Heart right ventricle (tissue), 16 donors: ENCODE measurements at regions not wholly inside any gene's neighbourhood (a gene's known extent, or its start where the extent isn't known, plus 50 kb on each side); places are given as distances from the start of the nearest gene placed in this dataset.

Experiments
- ATAC-seq, 8 donors: fragments of 200-7000 bp; cut with Tn5 transposase; one replicate each; pipeline ENCODE4 v1.9.1; 2020; ENCODE audit warnings: mild to moderate bottlenecking in 8 of 8, moderate library complexity in 8 of 8, moderate number of reproducible peaks in 1 of 8
- DNase-seq, 2 donors: peaks; one replicate each; pipeline ENCODE4 v3.0.0-alpha.2; 2020
- H3K27ac ChIP-seq, 10 donors: fragments of 200-600 bp; sonication (generic) in 2 of 10; one replicate each; pipeline versions ENCODE4 v1.5.0 to v1.8.0; 2020 to 2022; ENCODE audit warnings: mild to moderate bottlenecking in 3 of 10
- H3K27me3 ChIP-seq, 7 donors: fragments of 200-600 bp; one replicate each; pipeline ENCODE4 v1.8.0; 2021 to 2022; ENCODE audit warnings: mild to moderate bottlenecking in 2 of 7
- H3K36me3 ChIP-seq, 9 donors: fragments of 200-600 bp; sonication (generic) in 1 of 9; one replicate each; pipeline versions ENCODE4 v1.5.0 to v1.8.0; 2020 to 2022; ENCODE audit warnings: mild to moderate bottlenecking in 2 of 9
- H3K4me1 ChIP-seq, 9 donors: fragments of 200-600 bp; sonication (generic) in 1 of 9; one replicate each; pipeline versions ENCODE4 v1.5.0 to v1.8.0; 2020 to 2022; ENCODE audit warnings: mild to moderate bottlenecking in 4 of 9
- H3K4me3 ChIP-seq, 10 donors: fragments of 200-600 bp; sonication (generic) in 2 of 10; one replicate each; pipeline versions ENCODE4 v1.5.0 to v1.8.0; 2020 to 2022; ENCODE audit warnings: mild to moderate bottlenecking in 7 of 10, moderate library complexity in 2 of 10
- H3K9me3 ChIP-seq, 11 donors: fragments of 200-600 bp in 10 of 11; sonication (generic) in 2 of 11; one replicate each; pipeline versions ENCODE4 v1.5.0 to v1.8.0; 2013 to 2022; ENCODE audit warnings: mild to moderate bottlenecking in 2 of 11, control low read depth in 1 of 11, moderate library complexity in 1 of 11
- WGBS, 2 donors: extraction: QIAGEN DNeasy Blood & Tissue Kit; methylation state at CpG; one replicate each; pipeline ENCODE4 v1.1.7; 2013; ENCODE audit warnings: inconsistent platforms in 1 of 2; 5-methylcytosine and 5-hydroxymethylcytosine counted together
- intact Hi-C, 10 donors: fragments of 100-400 bp; cut with DNase I; formaldehyde crosslinking; loops; one replicate each; pipeline versions ENCODE4 v1.11.1 to v1.14.2; 2022
- TF ChIP-seq, protein P1 (sequence below), 9 donors: fragments of 200-600 bp; sonication (generic) in 2 of 9; IDR thresholded peaks; one replicate each; pipeline versions ENCODE4 v1.5.0 to v1.8.0; 2021 to 2022; ENCODE audit warnings: antibody characterized with exemption in 9 of 9, mild to moderate bottlenecking in 5 of 9, moderate library complexity in 1 of 9
- donor health status: Arrhythmogenic right ventricular cardiomyopathy.
- donor health status: ischemic (EF 13 %, LVEDD 7.1; RV severe dilation, severe dysfunction).
- donor health status: healthy with polysubstance abuse.
- donor health status: DM: no; HTN: yes; CAD: no.
- donor health status: DM: no; HTN: no; CAD: no.
- donor health status: ischemic (EF 25% LVEDD 6.9; RV normal size, moderate dysfunction).
- donor health status: ischemic (EF 25% LVEDD 5.7; RV mildly dilated, moderate dysfunction).
- donor health status: healthy.
- donor health status: DM: yes; HTN: yes; CAD: no.
- donor health status: Ischemic cardiomyopathy.
- donor health status: ischemic (EF 35%, LVEDD 5.7; RV mildly dilated, moderate dysfunction).
- donor health status: nonischemic (EF 11% LVEDD 7.7; RV severe dilation, severe dysfunction).
- donor health status: DM: yes; HTN: yes; CAD: no.
- donor health status: PGD.
- donor health status: ischemic (EF 29% LVEDD 5.4; RV normal size, mild dysfunction).
- donor health status: nonischemic (EF 23%, LVEDD 6.1; RV moderate dilation, normal function).

DNA sequence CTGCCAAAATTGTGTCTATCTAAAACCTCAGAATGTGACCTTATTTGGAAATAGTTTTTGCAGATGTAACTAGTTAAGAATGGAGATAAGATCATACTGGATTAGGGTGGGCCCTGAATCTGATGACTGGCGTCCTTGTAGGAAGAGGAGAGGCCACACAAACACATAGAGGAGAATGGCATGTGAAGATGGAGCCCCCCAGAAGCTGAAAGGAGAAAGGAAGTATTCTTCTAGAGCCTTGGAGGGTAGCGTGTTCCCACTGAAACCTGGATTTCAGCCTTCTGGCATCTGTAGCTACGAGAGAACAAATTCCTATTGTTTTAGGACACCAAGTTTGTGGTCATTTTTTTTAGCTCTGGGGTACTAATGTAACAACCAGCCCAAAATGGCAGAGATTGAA lies 423.0 kb upstream of the TPM1 start:
- WGBS, 2 donors = 73 to 76% methylated on average over 3 of the region's 3 CpGs
- ATAC-seq = no peak
- H3K36me3 ChIP-seq = no peaks in the 10 kb centered on the region
- H3K27ac ChIP-seq = no peak overlapping the region
- intact Hi-C loops = loop anchor here in 1 of 10 donors (10.0 kb wide), 1 partner anchor 45 kb away; no protein-coding TSS in a partner anchor
- no peaks in the 10 kb centered on the region for H3K27me3 ChIP-seq
- DNase-seq = no peak
- no peaks in the 10 kb centered on the region for H3K9me3 ChIP-seq
- H3K4me3 ChIP-seq = no peak overlapping the region
- peaks cover 0 to 26% (median 17%) of the 10 kb centered on the region in 9 donors for H3K4me1 ChIP-seq
- TF ChIP-seq, protein P1, sequence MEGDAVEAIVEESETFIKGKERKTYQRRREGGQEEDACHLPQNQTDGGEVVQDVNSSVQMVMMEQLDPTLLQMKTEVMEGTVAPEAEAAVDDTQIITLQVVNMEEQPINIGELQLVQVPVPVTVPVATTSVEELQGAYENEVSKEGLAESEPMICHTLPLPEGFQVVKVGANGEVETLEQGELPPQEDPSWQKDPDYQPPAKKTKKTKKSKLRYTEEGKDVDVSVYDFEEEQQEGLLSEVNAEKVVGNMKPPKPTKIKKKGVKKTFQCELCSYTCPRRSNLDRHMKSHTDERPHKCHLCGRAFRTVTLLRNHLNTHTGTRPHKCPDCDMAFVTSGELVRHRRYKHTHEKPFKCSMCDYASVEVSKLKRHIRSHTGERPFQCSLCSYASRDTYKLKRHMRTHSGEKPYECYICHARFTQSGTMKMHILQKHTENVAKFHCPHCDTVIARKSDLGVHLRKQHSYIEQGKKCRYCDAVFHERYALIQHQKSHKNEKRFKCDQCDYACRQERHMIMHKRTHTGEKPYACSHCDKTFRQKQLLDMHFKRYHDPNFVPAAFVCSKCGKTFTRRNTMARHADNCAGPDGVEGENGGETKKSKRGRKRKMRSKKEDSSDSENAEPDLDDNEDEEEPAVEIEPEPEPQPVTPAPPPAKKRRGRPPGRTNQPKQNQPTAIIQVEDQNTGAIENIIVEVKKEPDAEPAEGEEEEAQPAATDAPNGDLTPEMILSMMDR (IDR thresholded peaks at IDR 0.05) = no peak

DNA sequence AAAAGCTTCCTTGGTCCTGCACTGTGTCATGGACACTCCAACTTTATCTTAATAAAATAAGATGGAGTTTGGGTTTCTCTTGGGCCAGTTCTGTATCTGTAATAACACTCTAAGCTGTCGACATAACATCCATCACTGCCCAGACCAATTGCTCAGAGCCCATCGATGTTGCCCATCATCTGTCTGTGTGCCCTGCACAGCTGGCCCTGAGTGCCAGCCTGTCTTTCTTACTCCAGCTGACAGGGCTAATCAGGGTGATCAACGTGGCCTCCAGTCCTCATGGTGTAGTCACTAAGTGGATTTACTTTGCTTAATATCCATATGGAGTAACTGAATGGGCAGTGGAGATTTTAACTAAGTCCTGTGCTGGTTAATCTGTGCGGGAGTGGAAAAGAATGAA lies 419.8 kb upstream of the TPM1 start:
- no peaks in the 10 kb centered on the region for H3K27me3 ChIP-seq
- ATAC-seq = peak in 1 of 8 donors; percentile 47
- no peak overlapping the region for H3K4me3 ChIP-seq
- 53 to 65% methylated on average over 4 of the region's 4 CpGs for WGBS, 2 donors
- DNase-seq = no peak
- no peaks in the 10 kb centered on the region for H3K36me3 ChIP-seq
- TF ChIP-seq, protein P1 (IDR thresholded peaks at IDR 0.05) = no peak
- H3K27ac ChIP-seq = no peak overlapping the region
- H3K9me3 ChIP-seq = no peaks in the 10 kb centered on the region
- peaks cover 0 to 30% (median 17%) of the 10 kb centered on the region in 9 donors for H3K4me1 ChIP-seq
- intact Hi-C loops = no loop called here

DNA sequence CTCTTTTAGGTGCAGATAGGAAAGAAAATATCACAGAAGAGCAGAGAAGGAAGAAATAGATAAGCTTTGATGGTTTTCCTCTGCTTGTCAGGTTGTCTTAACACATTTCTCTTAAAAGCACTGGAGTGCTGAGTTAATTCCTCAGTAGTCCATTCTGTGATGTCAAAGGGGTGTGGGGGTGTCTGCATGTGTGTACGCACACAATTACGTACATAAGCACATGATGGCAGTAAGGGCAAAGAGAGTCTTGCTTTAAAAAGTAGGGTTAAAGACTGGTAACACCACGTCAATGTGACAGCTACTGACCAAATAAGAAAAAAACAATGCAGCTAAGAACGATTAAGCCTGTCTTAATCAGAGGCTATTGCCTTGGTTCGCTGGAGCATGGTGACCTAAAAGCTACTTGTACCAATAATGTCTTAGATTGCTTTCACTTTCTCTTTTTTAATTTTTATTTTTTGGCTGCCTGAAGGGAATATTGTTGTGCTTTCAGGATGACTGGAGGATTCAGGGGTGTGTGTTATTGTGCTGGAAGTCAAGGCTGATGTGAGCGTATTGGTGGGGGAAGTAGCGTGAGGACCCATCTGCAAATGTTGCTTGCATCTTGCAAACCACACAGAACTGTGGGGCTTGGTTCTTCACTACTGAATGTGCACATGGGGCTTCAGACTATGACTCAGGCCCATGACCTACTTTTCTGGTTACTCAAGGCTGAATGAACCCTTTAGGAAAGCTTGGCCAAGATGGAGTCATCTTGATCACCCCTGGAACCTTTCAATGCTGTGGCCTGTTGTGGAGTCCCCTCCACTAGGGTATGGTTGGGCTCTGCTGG lies 417.8 kb upstream of the TPM1 start:
- H3K9me3 ChIP-seq = no peaks in the 10 kb centered on the region
- H3K27me3 ChIP-seq = no peaks in the 10 kb centered on the region
- TF ChIP-seq, protein P1 (IDR thresholded peaks at IDR 0.05) = no peak
- peak; percentile 74 to 91 (median 78) for ATAC-seq
- DNase-seq = peak in 1 of 2 donors; percentile 14
- intact Hi-C loops = no loop called here
- WGBS, 2 donors = 53 to 67% methylated on average over 7 of the region's 7 CpGs
- H3K36me3 ChIP-seq = no peaks in the 10 kb centered on the region
- H3K4me1 ChIP-seq = peaks cover 0 to 25% (median 17%) of the 10 kb centered on the region in 9 donors
- H3K27ac ChIP-seq = peak overlapping the region in 6 of 10 donors; percentile 13 to 47 (median 42)
- peak overlapping the region in 6 of 10 donors; percentile 18 to 36 (median 26) for H3K4me3 ChIP-seq

DNA sequence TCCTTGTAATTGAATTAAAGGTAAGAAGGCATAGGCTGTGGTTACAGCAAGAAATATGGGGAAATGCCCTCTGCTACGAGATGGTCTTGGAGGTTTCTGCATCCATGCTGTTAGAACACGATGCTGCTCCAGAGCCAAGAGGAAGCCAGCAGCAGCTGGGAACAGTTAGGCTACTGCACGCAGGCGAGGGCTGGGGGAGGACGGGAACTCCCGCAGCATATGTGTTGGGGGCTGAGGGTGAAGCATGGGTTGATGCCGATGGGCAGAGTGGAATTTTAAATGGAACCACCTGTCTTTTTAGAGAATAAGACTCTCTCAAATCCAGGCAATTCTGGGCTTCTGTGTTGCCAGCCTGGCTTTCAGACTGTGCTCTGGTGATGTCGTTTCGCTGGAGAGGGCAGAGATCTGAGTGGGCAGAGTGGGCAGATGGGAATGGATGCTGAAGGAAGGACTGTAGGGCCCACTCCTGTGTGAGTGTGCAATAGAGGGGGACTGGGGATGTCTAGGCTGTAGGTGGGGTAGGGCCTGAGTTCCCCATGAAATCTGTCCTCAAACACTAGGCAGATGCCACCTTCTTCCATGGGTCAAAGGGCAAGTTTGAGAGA lies 417.0 kb upstream of the TPM1 start:
- peak overlapping the region in 4 of 10 donors; percentile 3 to 47 (median 42) for H3K27ac ChIP-seq

More for the DNA sequence above, 417.0 kb upstream of the TPM1 start:
- Histone ChIP-seq H3K4me3 (peak overlapping the region in 3 of 10 donors; percentile 24 to 36 (median 27)), H3K36me3 (no peaks in the 10 kb centered on the region), H3K9me3 (no peaks in the 10 kb centered on the region), H3K27me3 (no peaks in the 10 kb centered on the region), H3K4me1 (peaks cover 0 to 25% (median 17%) of the 10 kb centered on the region in 9 donors)
- 61 to 75% methylated on average over 9 of the region's 9 CpGs for WGBS, 2 donors
- intact Hi-C loops = no loop called here
- DNase-seq (no peak), ATAC-seq (peak in 7 of 8 donors; percentile 38 to 62 (median 58))
- TF ChIP-seq, protein P1 (IDR thresholded peaks at IDR 0.05) = no peak
